DND-41 (cell line): ENCODE measurements at regions not wholly inside any gene's neighbourhood (a gene's known extent, or its start where the extent isn't known, plus 50 kb on each side); places are given as distances from the start of the nearest gene placed in this dataset.

ENCODE experiments used
- ATAC-seq: fragments of 200-7000 bp; cut with Tn5 transposase; 3 replicates; pipeline ENCODE4 v1.9.1; 2021; ENCODE audit warnings: low read depth; ENCODE audit not compliant: insufficient read depth
- DNase-seq: peaks from one replicate; pipeline ENCODE4 v3.0.0-alpha.2; 2020
- H2AFZ ChIP-seq: 2 replicates; pipeline ENCODE4 v1.6.0; 2012; ENCODE audit warnings: low read depth, low read length
- H3K27ac ChIP-seq: 2 replicates; pipeline ENCODE4 v1.5.1; 2012; ENCODE audit warnings: low read length, inconsistent platforms
- H3K27me3 ChIP-seq: fragments of 200-600 bp; sonication (generic); 2 replicates; pipeline ENCODE4 v1.6.0; 2012; ENCODE audit warnings: low read length, mild to moderate bottlenecking, inconsistent platforms; ENCODE audit not compliant: insufficient read depth, poor library complexity
- H3K36me3 ChIP-seq: 2 replicates; pipeline ENCODE4 v1.5.1; 2012; ENCODE audit warnings: low read length, inconsistent platforms; ENCODE audit not compliant: insufficient read depth
- H3K4me1 ChIP-seq: 2 replicates; pipeline ENCODE4 v1.5.1; 2012; ENCODE audit warnings: mild to moderate bottlenecking, low read length; ENCODE audit not compliant: insufficient read depth
- H3K4me2 ChIP-seq: 2 replicates; pipeline ENCODE4 v1.6.0; 2012; ENCODE audit warnings: mild to moderate bottlenecking, moderate library complexity, low read length, inconsistent platforms; ENCODE audit not compliant: insufficient read depth
- H3K4me3 ChIP-seq, 2 experiments: fragments of 200-600 bp in 1 of 2; shearing (Covaris generic) in 1 of 2; 2 replicates each; pipeline ENCODE4 v1.5.1; 2012 to 2016; ENCODE audit warnings: inconsistent platforms in 2 of 2, low read length in 2 of 2, mild to moderate bottlenecking in 2 of 2, low read depth in 1 of 2, moderate library complexity in 1 of 2
- H3K79me2 ChIP-seq: 2 replicates; pipeline ENCODE4 v1.6.0; 2012; ENCODE audit warnings: low read length, inconsistent platforms; ENCODE audit not compliant: insufficient read depth
- H3K9ac ChIP-seq: 2 replicates; pipeline ENCODE4 v1.6.0; 2012; ENCODE audit warnings: low read depth, mild to moderate bottlenecking, inconsistent platforms, low read length, moderate library complexity
- H3K9me3 ChIP-seq: 2 replicates; pipeline ENCODE4 v1.5.1; 2012; ENCODE audit warnings: low read length, moderate library complexity, mild to moderate bottlenecking, inconsistent platforms; ENCODE audit not compliant: insufficient read depth, severe bottlenecking
- H4K20me1 ChIP-seq: 2 replicates; pipeline ENCODE4 v1.6.0; 2012; ENCODE audit warnings: low read length; ENCODE audit not compliant: insufficient read depth
- EZH2 ChIP-seq: IDR thresholded peaks from 3 replicates; pipeline ENCODE4 v1.6.1; 2012; ENCODE audit warnings: borderline replicate concordance, low read depth, mild to moderate bottlenecking, moderate library complexity, low read length, inconsistent platforms; ENCODE audit not compliant: severe bottlenecking
- TF ChIP-seq, protein P1 (sequence below): IDR thresholded peaks from 2 replicates; pipeline ENCODE4 v1.5.1; 2012; ENCODE audit warnings: borderline replicate concordance, low read length, moderate library complexity, mild to moderate bottlenecking; ENCODE audit not compliant: poor library complexity, severe bottlenecking; ENCODE audit errors: extremely low read depth

DNA sequence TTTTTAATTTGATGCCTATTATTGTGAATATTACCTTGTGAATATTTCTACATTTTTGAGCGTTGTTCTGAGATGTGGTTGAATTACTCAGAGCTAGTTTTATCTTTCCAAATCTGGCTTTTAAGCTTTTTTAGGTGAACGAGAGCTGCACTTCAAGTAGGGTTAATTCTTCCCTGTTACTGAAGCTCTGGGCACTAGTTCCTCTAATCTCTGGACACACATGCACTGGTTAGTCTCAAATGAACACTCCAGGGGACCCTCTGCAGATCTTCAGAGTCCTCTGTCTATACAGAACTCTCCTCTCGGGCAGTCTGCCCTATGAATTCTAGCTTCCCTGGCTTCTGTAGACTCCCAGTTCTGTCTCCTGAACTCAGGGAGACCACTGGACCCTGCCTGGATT, 237.5 kb upstream of the TBC1D5 start:
- Histone ChIP-seq H3K36me3 (no peaks in the 10 kb centered on the region), H3K4me2 (peak overlapping the region; percentile 28; the same call in 1 of the 2 replicates), H3K27ac (peak overlapping the region; percentile 98), H3K4me3 (peak overlapping the region in 1 of 2 experiments; percentile 1; a peak in 1 of 4 replicates), H3K9ac (peak overlapping the region; percentile 58), H3K79me2 (peaks cover 14% of the 10 kb centered on the region; the same call in 1 of the 2 replicates), H4K20me1 (no peaks in the 10 kb centered on the region), H2AFZ (peak overlapping the region; percentile 44; the same call in 1 of the 2 replicates), H3K9me3 (no peaks in the 10 kb centered on the region), H3K27me3 (no peaks in the 10 kb centered on the region), H3K4me1 (peaks cover 90% of the 10 kb centered on the region)
- no peak for DNase-seq
- no peak for ATAC-seq
- TF ChIP-seq, protein P1, sequence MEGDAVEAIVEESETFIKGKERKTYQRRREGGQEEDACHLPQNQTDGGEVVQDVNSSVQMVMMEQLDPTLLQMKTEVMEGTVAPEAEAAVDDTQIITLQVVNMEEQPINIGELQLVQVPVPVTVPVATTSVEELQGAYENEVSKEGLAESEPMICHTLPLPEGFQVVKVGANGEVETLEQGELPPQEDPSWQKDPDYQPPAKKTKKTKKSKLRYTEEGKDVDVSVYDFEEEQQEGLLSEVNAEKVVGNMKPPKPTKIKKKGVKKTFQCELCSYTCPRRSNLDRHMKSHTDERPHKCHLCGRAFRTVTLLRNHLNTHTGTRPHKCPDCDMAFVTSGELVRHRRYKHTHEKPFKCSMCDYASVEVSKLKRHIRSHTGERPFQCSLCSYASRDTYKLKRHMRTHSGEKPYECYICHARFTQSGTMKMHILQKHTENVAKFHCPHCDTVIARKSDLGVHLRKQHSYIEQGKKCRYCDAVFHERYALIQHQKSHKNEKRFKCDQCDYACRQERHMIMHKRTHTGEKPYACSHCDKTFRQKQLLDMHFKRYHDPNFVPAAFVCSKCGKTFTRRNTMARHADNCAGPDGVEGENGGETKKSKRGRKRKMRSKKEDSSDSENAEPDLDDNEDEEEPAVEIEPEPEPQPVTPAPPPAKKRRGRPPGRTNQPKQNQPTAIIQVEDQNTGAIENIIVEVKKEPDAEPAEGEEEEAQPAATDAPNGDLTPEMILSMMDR = peak; percentile 9
- TF ChIP-seq EZH2 = no peak

DNA sequence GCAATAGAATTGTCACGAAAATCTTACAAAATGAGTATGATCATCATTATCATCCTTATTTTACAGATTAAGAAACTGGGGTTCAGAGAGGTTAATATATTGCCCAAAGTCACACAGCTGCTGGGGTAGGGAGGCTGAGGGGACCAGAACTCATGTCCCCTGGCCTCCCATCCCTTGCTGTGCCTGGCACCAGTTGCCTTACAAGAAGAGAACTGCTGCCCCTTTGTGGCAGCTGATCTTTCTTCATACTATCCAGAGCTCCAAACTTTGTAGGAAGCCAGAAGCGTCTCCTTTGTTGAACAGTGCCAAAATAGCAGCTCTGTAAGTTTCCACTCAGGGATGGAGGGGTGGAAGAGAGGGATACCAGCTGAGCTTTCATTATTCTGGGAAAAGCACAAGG, 236.8 kb upstream of the TBC1D5 start:
- peak; percentile 55 for ATAC-seq
- Histone ChIP-seq H3K36me3 (no peaks in the 10 kb centered on the region), H4K20me1 (no peaks in the 10 kb centered on the region), H2AFZ (peak overlapping the region; percentile 5), H3K4me3 (no peak overlapping the region), H3K27ac (peak overlapping the region; percentile 98), H3K79me2 (peaks cover 14% of the 10 kb centered on the region; the same call in 1 of the 2 replicates), H3K4me2 (peak overlapping the region; percentile 28; the same call in 1 of the 2 replicates), H3K9me3 (no peaks in the 10 kb centered on the region), H3K4me1 (peaks cover 86% of the 10 kb centered on the region), H3K27me3 (no peaks in the 10 kb centered on the region), H3K9ac (peak overlapping the region; percentile 58)
- no peak for TF ChIP-seq EZH2
- TF ChIP-seq, protein P1 = peak; percentile 82
- DNase-seq = peak; percentile 79

DNA sequence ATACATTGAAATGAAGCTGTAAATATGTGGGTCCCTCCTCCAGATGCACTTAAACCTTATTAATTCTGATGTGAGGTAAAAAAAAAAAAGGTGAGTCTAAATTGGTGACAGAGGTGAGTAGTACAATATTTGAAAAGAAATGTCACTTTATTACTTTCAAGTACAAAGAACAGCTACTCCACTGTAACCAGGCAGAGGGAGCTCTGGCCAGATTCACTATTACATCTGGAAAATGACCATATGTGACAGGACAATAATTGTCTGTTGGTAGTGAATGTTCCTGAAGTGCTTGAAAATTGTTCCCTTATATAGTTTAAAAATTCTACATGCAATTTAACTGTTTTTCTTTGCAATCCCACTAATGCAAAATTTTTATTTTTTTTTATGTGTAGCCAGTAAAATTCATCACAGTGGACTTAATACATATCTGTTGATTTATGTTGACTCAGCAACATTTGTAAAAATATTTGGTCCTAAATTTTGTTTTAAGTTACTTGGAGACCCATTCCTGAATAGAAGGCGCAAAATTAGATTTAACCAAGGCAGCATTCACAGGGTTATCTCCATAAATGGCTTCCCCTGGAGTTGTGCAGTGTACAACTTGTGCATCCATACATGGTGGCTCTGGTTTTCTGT, 231.9 kb upstream of the TBC1D5 start:
- H3K4me2 ChIP-seq = no peak overlapping the region
- DNase-seq (no peak), ATAC-seq (no peak)
- no peaks in the 10 kb centered on the region for H3K9me3 ChIP-seq
- H3K4me3 ChIP-seq = no peak overlapping the region
- no peaks in the 10 kb centered on the region for H3K79me2 ChIP-seq
- H4K20me1 ChIP-seq = no peaks in the 10 kb centered on the region
- H3K9ac ChIP-seq = no peak overlapping the region
- TF ChIP-seq, protein P1 = no peak
- TF ChIP-seq EZH2 = no peak
- no peak overlapping the region for H2AFZ ChIP-seq
- H3K4me1 ChIP-seq = peaks cover 81% of the 10 kb centered on the region
- peak overlapping the region; percentile 80; the same call in 1 of the 2 replicates for H3K27ac ChIP-seq
- H3K36me3 ChIP-seq = no peaks in the 10 kb centered on the region
- H3K27me3 ChIP-seq = no peaks in the 10 kb centered on the region
